Gastrocnemius medialis (tissue), 4 donors: ENCODE measurements at regions not wholly inside any gene's neighbourhood (a gene's known extent, or its start where the extent isn't known, plus 50 kb on each side); places are given as distances from the start of the nearest gene placed in this dataset.

ENCODE experiments used
- ATAC-seq, 2 donors: fragments of 150-250 bp; one replicate each; pipeline ENCODE4 v1.9.1; 2016
- DNase-seq, 2 donors: peaks; one replicate each; pipeline ENCODE4 v3.0.0-alpha.2; 2019
- H3K27ac ChIP-seq, 4 donors: fragments of 200-600 bp; sonication (generic); 1 replicate in 1 of 4; 2 replicates in 3 of 4; pipeline ENCODE4 v1.5.1; 2016 to 2018; ENCODE audit warnings: mild to moderate bottlenecking in 2 of 4, moderate library complexity in 1 of 4
- H3K27me3 ChIP-seq, 3 donors: fragments of 200-600 bp; sonication (generic) in 2 of 3; 1 replicate in 1 of 3; 2 replicates in 2 of 3; pipeline versions ENCODE4 v1.5.1 to v1.6.0; 2016 to 2019; ENCODE audit warnings: mild to moderate bottlenecking in 1 of 3, moderate library complexity in 1 of 3
- H3K36me3 ChIP-seq, 2 donors: fragments of 200-600 bp; sonication (generic) in 1 of 2; one replicate each; pipeline ENCODE4 v1.5.1; 2017 to 2018
- H3K4me1 ChIP-seq, 2 donors: fragments of 200-600 bp; sonication (generic) in 1 of 2; one replicate each; pipeline ENCODE4 v1.5.1; 2016 to 2017; ENCODE audit warnings: mild to moderate bottlenecking in 2 of 2
- H3K4me3 ChIP-seq, 4 donors: fragments of 200-600 bp; sonication (generic) in 3 of 4; 1 replicate in 1 of 4; 2 replicates in 3 of 4; pipeline ENCODE4 v1.5.1; 2016 to 2019; ENCODE audit warnings: mild to moderate bottlenecking in 2 of 4
- H3K9me3 ChIP-seq, 3 donors: fragments of 200-600 bp; sonication (generic) in 2 of 3; 1 replicate in 1 of 3; 2 replicates in 2 of 3; pipeline ENCODE4 v1.5.1; 2016 to 2019
- CTCF ChIP-seq, 5 experiments: fragments of 450-650 bp in 3 of 5; fragments of 200-600 bp in 2 of 5; sonication (generic) in 2 of 5; IDR thresholded peaks in 4 of 5; conservative IDR thresholded peaks in 1 of 5; 1 replicate in 4 of 5; 2 replicates in 1 of 5; pipeline ENCODE4 v1.5.1; 2016 to 2019; ENCODE audit warnings: antibody characterized with exemption in 5 of 5, mild to moderate bottlenecking in 3 of 5, moderate library complexity in 3 of 5
- POLR2A ChIP-seq, 2 donors: fragments of 450-650 bp; IDR thresholded peaks; one replicate each; pipeline ENCODE4 v1.6.1; 2017; ENCODE audit warnings: antibody characterized with exemption in 2 of 2, mild to moderate bottlenecking in 2 of 2, moderate library complexity in 2 of 2
- in situ Hi-C, 4 donors: fragments of 200-750 bp; cut with MboI; loops; one replicate each; pipeline versions ENCODE4 v1.15.0 to v1.8.0; 2017; ENCODE audit warnings: low sequenced_read_pairs in 4 of 4
- intact Hi-C: fragments of 100-400 bp; cut with DNase I; formaldehyde crosslinking; loops from one replicate; pipeline ENCODE4 v1.15.1; 2023; ENCODE audit warnings: low total_unique reads

- Histone ChIP-seq H3K27ac (no peak overlapping the region), H3K27me3 (no peaks in the 10 kb centered on the region), H3K36me3 (no peaks in the 10 kb centered on the region), H3K9me3 (no peaks in the 10 kb centered on the region), H3K4me3 (no peak overlapping the region), H3K4me1 (no peaks in the 10 kb centered on the region)
- ATAC-seq (no peak), DNase-seq (no peak)
- intact Hi-C loops (no loop called here), in situ Hi-C loops (loop anchor here in 1 of 4 donors (25.0 kb wide), 1 partner anchor 93 kb away; no protein-coding TSS in a partner anchor)
- TF ChIP-seq POLR2A (IDR thresholded peaks at IDR 0.05) (no peak), CTCF (IDR thresholded peaks at IDR 0.05 in 4 of 5, conservative IDR thresholded peaks at IDR 0.05 in 1 of 5) (no peak)
Measured at GRCh38 chr4:163419074-163419473, 54.5 kb downstream of the TKTL2 start.

- intact Hi-C loops (no loop called here), in situ Hi-C loops (loop anchor here in 1 of 4 donors (25.0 kb wide), 1 partner anchor 97 kb away; no protein-coding TSS in a partner anchor)
- ATAC-seq (no peak), DNase-seq (no peak)
- no peak overlapping the region for H3K27ac ChIP-seq
- no peaks in the 10 kb centered on the region for H3K36me3 ChIP-seq
- no peaks in the 10 kb centered on the region for H3K4me1 ChIP-seq
- no peaks in the 10 kb centered on the region for H3K9me3 ChIP-seq
- TF ChIP-seq CTCF (IDR thresholded peaks at IDR 0.05 in 4 of 5, conservative IDR thresholded peaks at IDR 0.05 in 1 of 5) (no peak), POLR2A (IDR thresholded peaks at IDR 0.05) (no peak)
- H3K27me3 ChIP-seq, result no peaks in the 10 kb centered on the region
- no peak overlapping the region for H3K4me3 ChIP-seq
Measured at GRCh38 chr4:163415668-163416067, 57.9 kb downstream of the TKTL2 start.

- TF ChIP-seq CTCF (IDR thresholded peaks at IDR 0.05 in 4 of 5, conservative IDR thresholded peaks at IDR 0.05 in 1 of 5) (no peak), POLR2A (IDR thresholded peaks at IDR 0.05) (no peak)
Measured at GRCh38 chr4:163414275-163414674, 59.3 kb downstream of the TKTL2 start.

GRCh38 chr4:163404580-163404979 is 60.9 kb downstream of the NPY5R start:
- H3K9me3 ChIP-seq, result no peaks in the 10 kb centered on the region
- in situ Hi-C loops (loop anchor here in 1 of 4 donors (25.0 kb wide), 1 partner anchor 108 kb away; no protein-coding TSS in a partner anchor), intact Hi-C loops (no loop called here)
- H3K27me3 ChIP-seq, result no peaks in the 10 kb centered on the region
- no peak overlapping the region for H3K27ac ChIP-seq
- no peaks in the 10 kb centered on the region for H3K36me3 ChIP-seq
- ATAC-seq (no peak), DNase-seq (no peak)
- no peak for TF ChIP-seq POLR2A (IDR thresholded peaks at IDR 0.05)
- no peak for TF ChIP-seq CTCF (IDR thresholded peaks at IDR 0.05 in 4 of 5, conservative IDR thresholded peaks at IDR 0.05 in 1 of 5)
- H3K4me1 ChIP-seq, result no peaks in the 10 kb centered on the region
- no peak overlapping the region for H3K4me3 ChIP-seq

More at GRCh38 chr4:163414275-163414674, 59.3 kb downstream of the TKTL2 start:
- ATAC-seq (no peak), DNase-seq (no peak)
- in situ Hi-C loops (loop anchor here in 1 of 4 donors (25.0 kb wide), 1 partner anchor 98 kb away; no protein-coding TSS in a partner anchor), intact Hi-C loops (no loop called here)
- Histone ChIP-seq H3K27ac (no peak overlapping the region), H3K27me3 (no peaks in the 10 kb centered on the region), H3K4me1 (no peaks in the 10 kb centered on the region), H3K4me3 (no peak overlapping the region), H3K9me3 (no peaks in the 10 kb centered on the region), H3K36me3 (no peaks in the 10 kb centered on the region)

GRCh38 chr4:163404080-163404479 is 60.4 kb downstream of the NPY5R start:
- Histone ChIP-seq H3K4me1 (no peaks in the 10 kb centered on the region), H3K27ac (no peak overlapping the region), H3K4me3 (no peak overlapping the region), H3K36me3 (no peaks in the 10 kb centered on the region), H3K9me3 (no peaks in the 10 kb centered on the region), H3K27me3 (no peaks in the 10 kb centered on the region)
- DNase-seq, result no peak
- no peak for TF ChIP-seq CTCF (IDR thresholded peaks at IDR 0.05 in 4 of 5, conservative IDR thresholded peaks at IDR 0.05 in 1 of 5)
- TF ChIP-seq POLR2A (IDR thresholded peaks at IDR 0.05), result no peak
- no peak for ATAC-seq
- in situ Hi-C loops (loop anchor here in 1 of 4 donors (25.0 kb wide), 1 partner anchor 108 kb away; no protein-coding TSS in a partner anchor), intact Hi-C loops (no loop called here)
